Fibroblast of skin of scalp (primary cell): ENCODE measurements at regions not wholly inside any gene's neighbourhood (a gene's known extent, or its start where the extent isn't known, plus 50 kb on each side); places are given as distances from the start of the nearest gene placed in this dataset.
A peak's percentile ranks its signal among the peaks of the same experiment; 100 is the strongest.
"Not testable (repeated sequence)": the region's sequence is repeated elsewhere in the genome, so short reads cannot be mapped to it uniquely, and the experiment has no call there.

Experiments used
- DNase-seq: peaks from one replicate; pipeline ENCODE4 v3.0.0-alpha.2; 2013

GRCh38 chr2:145806546-145806945 is 1286.6 kb upstream of the ZEB2 start:
- no peak for DNase-seq

- DNase-seq: peak; percentile 29
Measured at GRCh38 chr2:145802133-145802532, 1282.2 kb upstream of the ZEB2 start.

DNA sequence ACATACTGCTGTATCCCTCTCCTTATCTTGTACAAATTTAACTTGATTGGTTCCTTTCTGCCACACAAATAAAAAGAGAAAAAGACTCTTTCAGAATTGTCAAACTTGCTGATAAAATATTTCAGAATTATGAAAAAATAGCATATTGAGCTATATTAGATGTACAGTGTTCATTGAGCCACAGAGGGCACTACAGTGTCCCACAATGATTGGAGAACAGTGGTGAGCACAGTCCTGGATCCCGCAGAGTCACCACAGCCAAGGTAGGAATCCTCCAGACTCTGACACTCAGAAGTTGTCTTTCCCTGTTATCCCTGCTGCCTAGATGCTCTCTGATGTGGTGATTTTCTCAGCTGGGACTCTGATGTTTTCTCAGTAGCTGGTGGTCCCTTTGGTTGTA is 1281.3 kb upstream of the ZEB2 start:
- DNase-seq: no peak

DNA sequence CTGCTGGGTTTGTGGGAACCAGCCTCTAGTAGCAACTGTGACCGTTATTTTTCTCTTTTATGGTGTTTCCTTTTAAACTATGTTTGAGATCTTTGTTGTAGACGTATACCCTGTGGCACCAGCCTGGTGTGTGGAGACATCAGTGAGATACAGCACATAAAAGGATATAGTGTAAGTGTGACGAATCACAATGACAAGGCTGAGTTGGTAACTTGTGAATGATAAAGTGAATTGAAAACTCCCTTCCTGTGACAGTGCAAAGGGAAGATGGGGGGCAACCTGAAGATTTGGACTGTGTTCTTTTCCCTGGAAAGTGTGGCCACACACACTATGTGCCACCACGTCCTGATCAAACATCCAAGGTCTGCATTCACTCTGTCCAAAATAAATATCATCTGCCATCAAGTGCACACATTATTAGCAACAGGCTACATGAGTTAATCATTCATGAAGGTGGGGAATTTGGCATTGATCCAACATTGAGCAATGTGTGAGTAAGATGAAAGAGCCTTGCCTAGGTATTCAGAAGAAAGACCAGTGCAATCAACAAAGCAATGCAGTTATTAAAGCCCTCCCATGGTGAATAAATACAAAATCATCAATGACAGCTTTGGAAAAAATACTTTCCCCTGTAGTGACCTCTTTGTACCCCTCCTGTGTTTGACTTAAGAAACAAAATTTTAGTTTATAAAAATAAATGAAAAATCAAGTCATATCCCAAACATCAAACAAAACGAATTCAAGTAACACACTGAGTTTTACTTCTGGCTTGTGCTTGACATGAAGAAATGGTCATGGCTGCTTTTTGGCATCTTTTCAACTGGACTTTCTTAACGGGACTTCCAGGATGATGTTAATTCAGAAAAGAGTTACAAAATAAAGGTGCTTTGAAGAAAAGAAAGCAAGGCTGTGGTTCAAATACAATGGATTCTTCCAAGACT is 1280.5 kb upstream of the ZEB2 start:
- no peak for DNase-seq

GRCh38 chr2:145799595-145800108 is 1279.7 kb upstream of the ZEB2 start:
- DNase-seq: no peak

DNA sequence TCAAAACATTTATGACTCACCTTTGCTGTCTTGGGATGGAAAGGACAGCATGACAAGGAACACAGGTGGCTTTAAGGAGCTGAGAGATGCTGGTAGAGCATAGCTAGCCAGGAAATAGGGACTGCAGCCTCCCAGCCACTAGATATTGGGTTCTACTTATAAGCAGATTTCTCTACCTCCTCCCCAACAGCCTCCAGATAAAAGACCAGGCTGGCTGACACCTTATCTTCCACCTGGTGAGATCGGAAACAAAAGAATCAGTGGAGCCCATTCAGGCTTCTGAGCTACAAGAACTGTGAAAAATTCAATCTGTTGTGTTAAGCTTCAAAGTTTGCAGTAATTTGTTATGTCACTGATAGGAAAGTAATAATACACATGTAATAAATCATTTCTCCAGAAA is 1278.5 kb upstream of the ZEB2 start:
- DNase-seq: no peak

GRCh38 chr2:145797692-145798091 is 1277.8 kb upstream of the ZEB2 start:
- DNase-seq: no peak

GRCh38 chr2:145792745-145793144 is 1272.8 kb upstream of the ZEB2 start:
- DNase-seq: no peak

GRCh38 chr2:145789636-145790035 is 1269.7 kb upstream of the ZEB2 start:
- DNase-seq: peak; percentile 41

GRCh38 chr2:145787597-145788361 is 1267.9 kb upstream of the ZEB2 start:
- DNase-seq: not testable (repeated sequence)

- DNase-seq: not testable (repeated sequence)
Measured at GRCh38 chr2:145782607-145783006, 1262.7 kb upstream of the ZEB2 start.

DNA sequence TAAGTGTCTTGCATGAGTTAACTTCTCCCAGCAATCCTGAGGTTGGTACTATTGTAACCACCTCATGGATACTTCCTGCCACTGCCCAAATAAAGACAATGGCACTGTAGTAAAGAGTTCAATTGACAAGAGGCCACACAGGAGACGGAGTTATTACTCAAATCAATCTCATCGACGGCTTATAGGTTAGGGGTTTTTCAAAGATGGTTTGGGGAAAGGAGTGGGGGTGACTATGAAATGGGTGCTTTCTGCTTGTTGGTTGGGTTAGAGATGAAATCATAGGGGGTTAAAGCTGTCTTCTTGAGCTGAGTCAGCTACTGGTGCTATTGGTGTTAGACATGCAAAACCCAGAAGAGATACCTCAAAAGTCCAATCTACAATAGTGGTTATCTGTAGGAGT is 1258.0 kb upstream of the ZEB2 start:
- DNase-seq: no peak

DNA sequence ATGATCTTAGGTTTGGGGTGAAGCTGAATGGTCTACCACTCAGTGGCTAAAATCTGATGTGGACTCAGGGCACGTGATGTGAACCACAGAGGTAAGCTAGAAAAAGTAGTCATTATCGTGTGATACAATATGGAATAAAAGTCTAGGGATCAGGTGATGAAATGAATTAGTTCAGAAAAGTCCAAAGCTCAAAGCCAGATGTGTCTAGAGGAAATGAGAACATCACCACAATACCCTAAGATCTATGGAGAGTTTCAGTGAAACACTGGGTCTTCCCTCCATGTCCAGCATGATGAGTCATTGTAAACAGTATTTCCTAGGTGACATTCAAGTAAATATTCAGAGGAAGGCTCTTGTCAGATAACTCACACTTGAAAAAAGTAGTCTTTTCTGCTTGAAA is 1257.4 kb upstream of the ZEB2 start:
- DNase-seq: no peak

DNA sequence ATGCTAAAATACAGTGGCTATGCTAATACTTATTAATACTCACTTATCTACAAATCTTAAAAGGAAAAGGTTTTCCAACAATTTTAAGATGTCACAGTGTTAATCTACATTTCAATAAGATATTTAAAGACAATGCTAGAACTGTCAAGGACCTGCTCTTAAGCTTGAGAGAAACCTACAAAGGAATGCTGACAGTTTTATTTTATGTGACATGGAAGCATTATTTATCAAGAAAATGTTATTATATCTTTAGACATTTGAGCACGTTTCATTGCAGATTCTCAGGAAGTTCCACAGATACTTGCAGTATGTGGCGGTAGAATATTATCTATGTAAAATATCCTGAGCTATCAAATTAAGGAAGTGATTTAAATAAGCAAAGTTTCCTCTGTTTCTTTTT is 1255.7 kb upstream of the ZEB2 start:
- DNase-seq: no peak

GRCh38 chr2:145771525-145771924 is 1251.6 kb upstream of the ZEB2 start:
- no peak for DNase-seq

DNA sequence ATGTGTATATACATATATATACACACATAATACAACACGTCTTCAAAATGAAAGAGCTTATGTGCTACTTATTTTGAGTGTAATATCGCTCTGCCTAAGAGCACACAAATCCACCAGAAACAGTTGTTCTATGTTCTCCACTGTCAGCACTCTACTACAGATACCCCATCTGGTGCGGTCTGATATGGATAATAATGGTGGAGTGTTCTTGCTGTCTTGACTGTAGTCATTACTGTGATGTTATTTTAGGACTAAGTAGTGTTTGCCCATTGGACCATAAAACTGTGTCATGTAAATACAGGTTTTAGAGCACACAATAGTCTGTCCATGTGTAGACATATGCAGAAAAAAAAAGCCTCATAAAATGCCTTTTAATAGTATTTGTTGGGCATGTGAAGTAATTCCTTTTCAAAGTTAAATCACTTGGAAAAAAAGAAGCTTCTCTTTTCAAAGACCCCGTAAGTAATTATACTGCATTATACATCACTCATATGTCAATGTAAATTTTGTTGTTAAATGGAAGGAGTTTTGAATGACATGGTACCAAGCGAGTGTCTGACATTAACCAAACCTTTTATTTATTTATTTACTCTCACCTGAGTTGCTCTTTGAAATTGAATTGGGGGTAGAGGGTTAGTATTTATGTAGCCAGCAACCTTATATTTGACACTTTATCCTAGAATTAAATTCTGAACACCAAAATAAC is 1249.2 kb upstream of the ZEB2 start:
- DNase-seq: no peak

GRCh38 chr2:145765874-145766273 is 1246.0 kb upstream of the ZEB2 start:
- DNase-seq: no peak

GRCh38 chr2:145764631-145765030 is 1244.7 kb upstream of the ZEB2 start:
- DNase-seq: peak; percentile 46

- DNase-seq: peak; percentile 56
Measured at GRCh38 chr2:145760781-145761649, 1241.1 kb upstream of the ZEB2 start.

DNA sequence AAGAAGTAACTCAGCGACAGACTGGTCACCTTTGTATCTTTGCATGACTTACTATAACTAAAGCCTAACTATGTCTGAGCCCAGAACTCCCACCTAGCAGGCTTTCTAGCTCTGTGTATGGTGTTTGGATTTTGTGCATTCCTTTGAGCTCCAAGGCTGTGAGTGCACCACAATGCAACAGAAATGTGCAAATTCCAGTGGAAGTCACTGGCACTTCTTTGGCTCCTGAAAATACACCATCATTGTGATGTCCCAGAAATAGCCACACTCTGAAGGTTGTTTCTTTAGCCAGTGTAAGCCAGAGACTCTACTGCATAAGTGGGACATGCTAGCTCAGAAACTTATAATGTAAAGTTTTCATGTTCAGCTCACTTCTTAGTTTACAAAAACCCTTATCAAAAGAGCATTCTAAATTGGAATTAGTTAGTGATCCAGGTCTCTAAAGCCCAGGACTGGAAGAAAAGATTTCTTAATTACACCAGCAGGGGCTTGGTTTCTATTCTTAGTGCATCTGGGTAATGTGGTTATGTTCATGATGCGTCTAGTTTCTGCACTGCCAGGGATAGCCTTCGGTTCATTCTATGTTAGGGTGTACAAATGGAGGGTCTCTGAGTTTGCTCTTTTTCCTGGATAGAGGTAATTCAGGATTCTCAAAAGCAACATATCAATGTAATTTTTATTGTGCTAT is 1239.5 kb upstream of the ZEB2 start:
- peak; percentile 23 for DNase-seq
